Kidney (tissue), 13 donors: ENCODE measurements at regions not wholly inside any gene's neighbourhood (a gene's known extent, or its start where the extent isn't known, plus 50 kb on each side); places are given as distances from the start of the nearest gene placed in this dataset.

Experiments used
- DNase-seq, 5 donors: peaks; one replicate each; pipeline ENCODE4 v3.0.0-alpha.2; 2013 to 2020
- FAIRE-seq: peaks from 2 replicates; lab custom pipeline; 2012; peaks lifted over from hg19 to GRCh38; lab: Jason Lieb, UNC
- H3K27ac ChIP-seq, 2 donors: one replicate each; pipeline ENCODE4 v1.7.0; 2013; ENCODE audit warnings: low read depth in 2 of 2, low read length in 2 of 2, inconsistent platforms in 1 of 2
- H3K27me3 ChIP-seq: one replicate; pipeline ENCODE4 v1.7.1; 2013; ENCODE audit warnings: low read length, inconsistent platforms; ENCODE audit not compliant: control insufficient read depth, insufficient read depth
- H3K36me3 ChIP-seq, 3 donors: one replicate each; pipeline versions ENCODE4 v1.7.0 to v1.7.1; 2013; ENCODE audit warnings: low read length in 3 of 3, control low read depth in 1 of 3, inconsistent platforms in 1 of 3; ENCODE audit not compliant: insufficient read depth in 3 of 3, control insufficient read depth in 2 of 3
- H3K4me1 ChIP-seq, 3 donors: one replicate each; pipeline versions ENCODE4 v1.7.0 to v1.7.1; 2013; ENCODE audit warnings: low read length in 3 of 3, inconsistent platforms in 1 of 3, low read depth in 1 of 3; ENCODE audit not compliant: control insufficient read depth in 2 of 3, insufficient read depth in 2 of 3
- H3K4me3 ChIP-seq, 3 donors: one replicate each; pipeline versions ENCODE4 v1.7.0 to v1.8.1; 2013; ENCODE audit warnings: low read length in 3 of 3, control low read depth in 1 of 3, inconsistent platforms in 1 of 3
- H3K9ac ChIP-seq, 3 donors: one replicate each; pipeline versions ENCODE4 v1.7.0 to v1.7.1; 2013; ENCODE audit warnings: low read length in 3 of 3, control low read depth in 1 of 3, inconsistent platforms in 1 of 3
- H3K9me3 ChIP-seq, 3 donors: one replicate each; pipeline versions ENCODE4 v1.7.0 to v1.7.1; 2013; ENCODE audit warnings: low read length in 3 of 3, control low read depth in 1 of 3, inconsistent platforms in 1 of 3; ENCODE audit not compliant: control insufficient read depth in 2 of 3, insufficient read depth in 1 of 3
- CTCF ChIP-seq: IDR thresholded peaks from 3 replicates; pipeline ENCODE4 v1.5.1; 2012; ENCODE audit warnings: mild to moderate bottlenecking, moderate library complexity, borderline replicate concordance; ENCODE audit not compliant: insufficient read depth; ENCODE audit errors: extremely low read depth
- intact Hi-C: fragments of 100-400 bp; cut with DNase I; formaldehyde crosslinking; loops from one replicate; pipeline ENCODE4 v1.11.1; 2022
- donor health status: control.
- donor health status: control.
- donor health status: control.
- donor health status: control.
- donor health status: control.
- donor health status: DM: yes; HTN: yes; CAD: no.
- donor health status: Normal renal cell carcinoma (clear cell type).

GRCh38 chr21:35430260-35430659 lies 381.2 kb upstream of the RUNX1 start:
- intact Hi-C loops, result no loop called here
- Histone ChIP-seq H3K4me1 (no peaks in the 10 kb centered on the region), H3K36me3 (no peaks in the 10 kb centered on the region), H3K9me3 (no peaks in the 10 kb centered on the region), H3K27me3 (peaks cover 4% of the 10 kb centered on the region), H3K27ac (no peak overlapping the region), H3K4me3 (no peak overlapping the region), H3K9ac (no peak overlapping the region)
- DNase-seq (no peak), FAIRE-seq (no peak)
- TF ChIP-seq CTCF, result no peak

GRCh38 chr21:35428937-35429336 lies 379.8 kb upstream of the RUNX1 start:
- no peak for DNase-seq
- intact Hi-C loops, result no loop called here
- FAIRE-seq, result no peak
- Histone ChIP-seq H3K27me3 (peaks cover 4% of the 10 kb centered on the region), H3K9me3 (no peaks in the 10 kb centered on the region), H3K4me1 (no peaks in the 10 kb centered on the region), H3K9ac (no peak overlapping the region), H3K4me3 (no peak overlapping the region), H3K36me3 (no peaks in the 10 kb centered on the region), H3K27ac (no peak overlapping the region)
- no peak for TF ChIP-seq CTCF

GRCh38 chr21:35428489-35428888 lies 379.4 kb upstream of the RUNX1 start:
- intact Hi-C loops, result no loop called here
- peak in 1 of 5 donors; percentile 4 for DNase-seq
- TF ChIP-seq CTCF, result no peak
- peaks cover 4% of the 10 kb centered on the region for H3K27me3 ChIP-seq
- no peaks in the 10 kb centered on the region for H3K36me3 ChIP-seq
- H3K4me3 ChIP-seq, result no peak overlapping the region
- H3K9me3 ChIP-seq, result no peaks in the 10 kb centered on the region
- no peak overlapping the region for H3K27ac ChIP-seq
- no peaks in the 10 kb centered on the region for H3K4me1 ChIP-seq
- FAIRE-seq, result no peak
- H3K9ac ChIP-seq, result no peak overlapping the region

- no peak overlapping the region for H3K9ac ChIP-seq
Observed at GRCh38 chr21:35428001-35428320, 378.9 kb upstream of the RUNX1 start.

More at GRCh38 chr21:35428001-35428320, 378.9 kb upstream of the RUNX1 start:
- H3K4me3 ChIP-seq, result no peak overlapping the region
- no peaks in the 10 kb centered on the region for H3K9me3 ChIP-seq
- TF ChIP-seq CTCF, result no peak
- no peaks in the 10 kb centered on the region for H3K36me3 ChIP-seq
- intact Hi-C loops, result no loop called here
- H3K4me1 ChIP-seq, result no peaks in the 10 kb centered on the region
- peaks cover 4% of the 10 kb centered on the region for H3K27me3 ChIP-seq
- DNase-seq (no peak), FAIRE-seq (no peak)
- H3K27ac ChIP-seq, result no peak overlapping the region
